Aorta (tissue), 5 donors: ENCODE measurements at regions not wholly inside any gene's neighbourhood (a gene's known extent, or its start where the extent isn't known, plus 50 kb on each side); places are given as distances from the start of the nearest gene placed in this dataset.

Experiments
- ATAC-seq: fragments of 200-7000 bp; cut with Tn5 transposase; one replicate; pipeline ENCODE4 v1.9.1; 2022; ENCODE audit warnings: moderate library complexity; ENCODE audit not compliant: low FRiP score
- DNase-seq, 2 donors: peaks; one replicate each; pipeline ENCODE4 v3.0.0-alpha.2; 2020
- H3K27ac ChIP-seq, 2 donors: one replicate each; pipeline ENCODE4 v1.5.1; 2013; ENCODE audit warnings: low read length in 2 of 2, mild to moderate bottlenecking in 2 of 2, moderate library complexity in 2 of 2, control low read depth in 1 of 2, inconsistent platforms in 1 of 2, low read depth in 1 of 2
- H3K27me3 ChIP-seq, 2 donors: one replicate each; pipeline ENCODE4 v1.6.1; 2013; ENCODE audit warnings: control low read depth in 1 of 2, low read length in 1 of 2, mild to moderate bottlenecking in 1 of 2, moderate library complexity in 1 of 2; ENCODE audit not compliant: insufficient read depth in 2 of 2, control insufficient read depth in 1 of 2
- H3K36me3 ChIP-seq, 2 donors: one replicate each; pipeline ENCODE4 v1.6.1; 2013; ENCODE audit warnings: control low read depth in 1 of 2, low read length in 1 of 2, mild to moderate bottlenecking in 1 of 2; ENCODE audit not compliant: insufficient read depth in 2 of 2, control insufficient read depth in 1 of 2
- H3K4me1 ChIP-seq, 2 donors: one replicate each; pipeline ENCODE4 v1.6.1; 2013; ENCODE audit warnings: low read length in 2 of 2, control low read depth in 1 of 2, mild to moderate bottlenecking in 1 of 2, moderate library complexity in 1 of 2; ENCODE audit not compliant: insufficient read depth in 2 of 2, control insufficient read depth in 1 of 2
- H3K4me3 ChIP-seq, 2 donors: one replicate each; pipeline ENCODE4 v1.5.1; 2013; ENCODE audit warnings: low read length in 2 of 2, control low read depth in 1 of 2, mild to moderate bottlenecking in 1 of 2
- H3K9me3 ChIP-seq: one replicate; pipeline ENCODE4 v1.6.1; 2013; ENCODE audit warnings: mild to moderate bottlenecking, low read length; ENCODE audit not compliant: control insufficient read depth
- WGBS, 2 donors: extraction: QIAGEN DNeasy Blood & Tissue Kit; methylation state at CpG; one replicate each; pipeline ENCODE4 v1.1.7; 2013; 5-methylcytosine and 5-hydroxymethylcytosine counted together
- intact Hi-C, 2 donors: fragments of 100-400 bp; cut with DNase I; formaldehyde crosslinking; loops; one replicate each; pipeline versions ENCODE4 v1.14.2 to v1.15.0; 2022
- donor health status: healthy with polysubstance abuse.
- donor health status: Bipolar disorder and iron deficiency.
- donor health status: DM: no; HTN: no; CAD: no.
- donor health status: DM: no; HTN: no; CAD: no.
- donor health status: DM: yes; HTN: yes; CAD: no.

DNA sequence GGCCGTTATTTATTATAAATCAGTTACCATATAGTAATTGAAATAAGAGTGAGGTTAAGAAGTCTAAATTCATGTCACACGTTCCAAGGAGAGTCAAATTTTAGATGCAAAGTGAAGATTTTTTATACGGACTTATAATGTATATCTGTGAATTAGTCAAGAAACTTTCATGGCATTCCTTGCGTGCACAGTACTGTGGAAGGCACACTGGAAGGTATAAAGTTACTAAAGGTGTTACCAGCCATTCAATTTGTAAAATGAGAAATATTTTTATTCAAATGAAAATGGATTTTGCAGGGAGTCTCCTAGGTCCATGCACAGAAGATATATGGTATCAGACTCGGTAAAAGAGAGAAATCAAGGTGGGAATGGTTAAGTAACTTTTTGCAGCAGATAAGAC, 408.1 kb upstream of the CTNND2 start:
- 72 to 74% methylated on average over 5 of the region's 5 CpGs for WGBS, 2 donors

DNA sequence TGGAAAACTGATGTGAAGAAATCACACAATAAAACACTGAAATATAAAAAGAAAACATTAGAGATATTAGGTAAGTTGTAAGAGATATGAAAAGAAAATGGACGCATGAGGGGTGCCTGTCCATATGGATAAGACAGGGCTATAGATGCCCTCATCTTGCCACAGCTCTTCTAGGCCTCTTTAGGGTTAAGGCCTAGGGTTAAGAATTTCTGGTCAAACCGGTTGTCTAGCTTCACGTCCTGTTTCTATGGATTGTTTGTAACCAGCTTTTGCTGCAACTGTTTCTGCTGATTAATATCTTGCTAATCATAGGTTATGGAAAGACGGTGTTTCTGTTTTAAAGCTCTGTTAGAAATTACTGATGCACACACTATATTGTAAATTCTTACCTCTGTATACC, 389.9 kb upstream of the CTNND2 start:
- no peaks in the 10 kb centered on the region for H3K27me3 ChIP-seq
- no peak overlapping the region for H3K4me3 ChIP-seq
- no peaks in the 10 kb centered on the region for H3K4me1 ChIP-seq
- ATAC-seq (no peak), DNase-seq (no peak)
- no peaks in the 10 kb centered on the region for H3K36me3 ChIP-seq
- no peak overlapping the region for H3K27ac ChIP-seq
- no peaks in the 10 kb centered on the region for H3K9me3 ChIP-seq
- 88 to 94% methylated on average over 4 of the region's 4 CpGs for WGBS, 2 donors
- intact Hi-C loops = no loop called here

More for the DNA sequence above, 408.1 kb upstream of the CTNND2 start:
- ATAC-seq = no peak
- no peak for DNase-seq
- Histone ChIP-seq H3K36me3 (no peaks in the 10 kb centered on the region), H3K9me3 (no peaks in the 10 kb centered on the region), H3K27me3 (no peaks in the 10 kb centered on the region), H3K4me1 (no peaks in the 10 kb centered on the region), H3K27ac (no peak overlapping the region), H3K4me3 (no peak overlapping the region)
- intact Hi-C loops = no loop called here

- intact Hi-C loops = no loop called here
- H3K27ac ChIP-seq = no peak overlapping the region
- no peaks in the 10 kb centered on the region for H3K27me3 ChIP-seq
- ATAC-seq (no peak), DNase-seq (no peak)
- H3K9me3 ChIP-seq = no peaks in the 10 kb centered on the region
- H3K4me1 ChIP-seq = no peaks in the 10 kb centered on the region
- 30 to 33% methylated on average over 6 of the region's 6 CpGs for WGBS, 2 donors
- no peaks in the 10 kb centered on the region for H3K36me3 ChIP-seq
- H3K4me3 ChIP-seq = no peak overlapping the region
These were observed 388.5 kb upstream of the CTNND2 start for GRCh38 chr5:12292610-12293204.

DNA sequence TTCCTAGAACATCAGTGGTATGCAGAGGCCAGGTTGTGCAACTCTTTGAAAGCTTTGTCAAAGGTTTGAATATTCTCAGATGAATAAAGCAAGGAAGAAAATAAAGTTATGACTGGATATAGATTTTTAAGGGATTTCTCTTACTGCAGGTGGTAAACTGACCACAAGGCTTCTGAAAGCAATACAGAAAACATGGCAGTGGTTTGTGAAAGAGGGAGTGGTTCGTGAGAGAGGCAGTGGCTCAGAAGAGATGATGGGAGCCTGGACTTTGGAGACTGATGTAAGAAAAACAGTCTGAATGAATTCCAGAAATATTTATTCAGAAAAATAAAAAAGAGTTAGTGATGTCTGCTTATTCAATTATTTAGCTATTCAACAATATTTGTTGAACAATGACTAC, 380.4 kb upstream of the CTNND2 start:
- no peak for ATAC-seq
- no peaks in the 10 kb centered on the region for H3K4me1 ChIP-seq
- H3K4me3 ChIP-seq = no peak overlapping the region
- 48 to 58% methylated on average over 1 of the region's 1 CpG for WGBS, 2 donors
- H3K9me3 ChIP-seq = no peaks in the 10 kb centered on the region
- no peak overlapping the region for H3K27ac ChIP-seq
- intact Hi-C loops = no loop called here
- H3K27me3 ChIP-seq = no peaks in the 10 kb centered on the region
- DNase-seq = no peak
- H3K36me3 ChIP-seq = no peaks in the 10 kb centered on the region

- Histone ChIP-seq H3K4me1 (no peaks in the 10 kb centered on the region), H3K36me3 (no peaks in the 10 kb centered on the region), H3K27me3 (no peaks in the 10 kb centered on the region), H3K9me3 (no peaks in the 10 kb centered on the region), H3K27ac (no peak overlapping the region), H3K4me3 (no peak overlapping the region)
- WGBS, 2 donors = 87% methylated on average over 2 of the region's 2 CpGs
- no peak for DNase-seq
- no peak for ATAC-seq
- intact Hi-C loops = no loop called here
These were observed 373.4 kb upstream of the CTNND2 start for GRCh38 chr5:12277504-12278192.

DNA sequence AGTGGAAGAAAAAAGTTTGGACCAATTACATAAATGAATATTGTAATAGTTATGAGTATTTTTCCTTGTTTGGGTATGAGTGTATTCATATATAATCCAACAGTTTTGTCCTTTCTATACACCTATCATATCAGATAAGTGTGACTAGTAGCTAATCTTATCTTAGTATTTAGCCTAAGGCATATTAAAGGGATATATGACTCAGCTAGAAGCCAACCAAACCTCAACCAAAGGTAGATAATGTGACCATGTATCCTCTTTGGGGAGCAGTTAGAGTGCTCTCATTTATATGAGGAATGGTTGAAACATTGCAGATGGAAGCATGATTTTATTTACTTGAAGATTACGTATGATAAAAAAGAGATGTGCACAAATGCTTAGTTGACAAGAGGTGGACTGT, 370.0 kb upstream of the CTNND2 start:
- Histone ChIP-seq H3K9me3 (no peaks in the 10 kb centered on the region), H3K27me3 (no peaks in the 10 kb centered on the region), H3K4me1 (no peaks in the 10 kb centered on the region), H3K4me3 (no peak overlapping the region), H3K36me3 (no peaks in the 10 kb centered on the region), H3K27ac (no peak overlapping the region)
- no peak for DNase-seq
- WGBS, 2 donors = 74 to 81% methylated on average over 1 of the region's 1 CpG
- intact Hi-C loops = no loop called here
- no peak for ATAC-seq

DNA sequence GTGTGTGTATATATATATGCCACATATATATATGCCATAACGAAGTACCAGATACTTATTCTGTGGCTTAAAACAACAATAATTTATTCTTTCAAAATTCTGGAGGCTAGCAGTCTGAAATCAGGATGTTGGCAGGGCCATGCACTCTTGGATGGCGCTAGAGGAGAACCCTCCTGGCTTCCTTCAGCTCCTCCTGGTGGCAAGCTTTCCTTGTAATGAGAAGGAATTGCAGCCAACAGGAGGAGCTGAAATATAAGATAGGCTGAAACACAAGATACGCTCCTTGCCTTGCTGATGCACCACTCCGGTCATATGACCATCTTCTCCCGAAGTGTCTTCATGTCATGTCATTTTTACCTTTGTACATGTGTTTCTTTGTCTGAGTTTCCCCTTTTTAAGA, 368.1 kb upstream of the CTNND2 start:
- no peaks in the 10 kb centered on the region for H3K9me3 ChIP-seq
- ATAC-seq (no peak), DNase-seq (no peak)
- H3K36me3 ChIP-seq = no peaks in the 10 kb centered on the region
- no peak overlapping the region for H3K27ac ChIP-seq
- no peaks in the 10 kb centered on the region for H3K27me3 ChIP-seq
- no peaks in the 10 kb centered on the region for H3K4me1 ChIP-seq
- 52 to 53% methylated on average over 5 of the region's 5 CpGs for WGBS, 2 donors
- no peak overlapping the region for H3K4me3 ChIP-seq
- intact Hi-C loops = no loop called here

- DNase-seq = no peak
- no peaks in the 10 kb centered on the region for H3K9me3 ChIP-seq
- intact Hi-C loops = no loop called here
- H3K36me3 ChIP-seq = no peaks in the 10 kb centered on the region
- no peak overlapping the region for H3K27ac ChIP-seq
- ATAC-seq = no peak
- WGBS, 2 donors = 50 to 74% methylated on average over 1 of the region's 1 CpG
- H3K4me1 ChIP-seq = no peaks in the 10 kb centered on the region
- no peak overlapping the region for H3K4me3 ChIP-seq
- no peaks in the 10 kb centered on the region for H3K27me3 ChIP-seq
These were observed 366.7 kb upstream of the CTNND2 start for GRCh38 chr5:12270914-12271313.

GRCh38 chr5:12269164-12269563, 364.9 kb upstream of the CTNND2 start:
- no peak for DNase-seq
- no peak overlapping the region for H3K27ac ChIP-seq
- H3K9me3 ChIP-seq = no peaks in the 10 kb centered on the region
- H3K27me3 ChIP-seq = no peaks in the 10 kb centered on the region
- H3K4me1 ChIP-seq = no peaks in the 10 kb centered on the region
- no peak for ATAC-seq
- intact Hi-C loops = no loop called here
- H3K4me3 ChIP-seq = no peak overlapping the region
- H3K36me3 ChIP-seq = no peaks in the 10 kb centered on the region
- WGBS, 2 donors = 36 to 48% methylated on average over 3 of the region's 3 CpGs
